Keratinocyte (primary cell): ENCODE measurements at regions not wholly inside any gene's neighbourhood (a gene's known extent, or its start where the extent isn't known, plus 50 kb on each side); places are given as distances from the start of the nearest gene placed in this dataset.

Experiments used
- DNase-seq: peaks from one replicate; pipeline ENCODE4 v3.0.0-alpha.2; 2011; ENCODE audit warnings: low read depth, missing footprints, low spot score
- FAIRE-seq: peaks from 2 replicates; lab custom pipeline; 2011; peaks lifted over from hg19 to GRCh38; lab: Jason Lieb, UNC
- H2AFZ ChIP-seq: 2 replicates; pipeline ENCODE4 v1.6.0; 2012; ENCODE audit warnings: low read length, control low read depth, inconsistent platforms; ENCODE audit not compliant: control insufficient read depth
- H3K27ac ChIP-seq: 2 replicates; pipeline ENCODE4 v1.5.1; 2011; ENCODE audit warnings: low read length; ENCODE audit not compliant: control insufficient read depth, insufficient read depth
- H3K27me3 ChIP-seq: 3 replicates; pipeline ENCODE4 v1.6.0; 2011; ENCODE audit warnings: low read length; ENCODE audit not compliant: control insufficient read depth, insufficient read depth; ENCODE audit errors: extremely low read depth
- H3K36me3 ChIP-seq, 2 experiments: 2 replicates in 1 of 2; 3 replicates in 1 of 2; pipeline ENCODE4 v1.5.1; 2011; ENCODE audit warnings: low read length in 2 of 2, mild to moderate bottlenecking in 1 of 2; ENCODE audit not compliant: control insufficient read depth in 2 of 2, insufficient read depth in 2 of 2; ENCODE audit errors: extremely low read depth in 1 of 2
- H3K4me1 ChIP-seq: 3 replicates; pipeline ENCODE4 v1.5.1; 2011; ENCODE audit warnings: low read length; ENCODE audit not compliant: control insufficient read depth, insufficient read depth; ENCODE audit errors: extremely low read depth
- H3K4me2 ChIP-seq: 3 replicates; pipeline ENCODE4 v1.6.0; 2011; ENCODE audit warnings: low read depth, low read length; ENCODE audit not compliant: control insufficient read depth, insufficient read depth; ENCODE audit errors: extremely low read depth
- H3K4me3 ChIP-seq, 3 experiments: fragments of 200-600 bp in 1 of 3; sonication (generic) in 1 of 3; 2 replicates in 2 of 3; 3 replicates in 1 of 3; pipeline ENCODE4 v1.5.1; 2011 to 2016; ENCODE audit warnings: low read length in 3 of 3, mild to moderate bottlenecking in 3 of 3, control low read depth in 2 of 3, inconsistent platforms in 1 of 3, low read depth in 1 of 3, mixed read lengths in 1 of 3, mixed run types in 1 of 3, moderate library complexity in 1 of 3; ENCODE audit not compliant: control insufficient read depth in 2 of 3, insufficient read depth in 2 of 3; ENCODE audit errors: extremely low read depth in 1 of 3
- H3K79me2 ChIP-seq: 2 replicates; pipeline ENCODE4 v1.6.0; 2012; ENCODE audit warnings: low read length; ENCODE audit not compliant: control insufficient read depth, insufficient read depth
- H3K9ac ChIP-seq: 3 replicates; pipeline ENCODE4 v1.6.0; 2011; ENCODE audit warnings: low read length; ENCODE audit not compliant: control insufficient read depth, insufficient read depth; ENCODE audit errors: extremely low read depth
- H3K9me1 ChIP-seq: 3 replicates; pipeline ENCODE4 v1.6.0; 2011; ENCODE audit warnings: low read length; ENCODE audit not compliant: control insufficient read depth, insufficient read depth; ENCODE audit errors: extremely low read depth
- H3K9me3 ChIP-seq: 2 replicates; pipeline ENCODE4 v1.5.1; 2012; ENCODE audit warnings: low read depth, low read length; ENCODE audit not compliant: control insufficient read depth
- H4K20me1 ChIP-seq: 3 replicates; pipeline ENCODE4 v1.6.0; 2011; ENCODE audit warnings: low read length; ENCODE audit not compliant: control insufficient read depth, insufficient read depth; ENCODE audit errors: extremely low read depth
- CTCF ChIP-seq, 3 experiments: IDR thresholded peaks in 1 of 3; conservative IDR thresholded peaks in 1 of 3; optimal IDR thresholded peaks in 1 of 3; 2 replicates in 2 of 3; 3 replicates in 1 of 3; pipeline versions ENCODE3 to v1.5.1; 2011; ENCODE audit warnings: low read length in 3 of 3, mild to moderate bottlenecking in 3 of 3, moderate library complexity in 2 of 3, control low read depth in 1 of 3, inconsistent platforms in 1 of 3; ENCODE audit not compliant: insufficient read depth in 2 of 3; ENCODE audit errors: extremely low read depth in 1 of 3
- EZH2 ChIP-seq: IDR thresholded peaks from one replicate; pipeline ENCODE4 v1.6.1; 2012; ENCODE audit warnings: inconsistent platforms, mild to moderate bottlenecking, low read length, moderate library complexity
- dilution Hi-C: fragments of 300-500 bp; cut with MboI; formaldehyde crosslinking; loops from one replicate; pipeline ENCODE4 v1.7.0; 2020; ENCODE audit warnings: low sequenced_read_pairs; ENCODE audit not compliant: extremely low pct_ligation_motif_present

DNA sequence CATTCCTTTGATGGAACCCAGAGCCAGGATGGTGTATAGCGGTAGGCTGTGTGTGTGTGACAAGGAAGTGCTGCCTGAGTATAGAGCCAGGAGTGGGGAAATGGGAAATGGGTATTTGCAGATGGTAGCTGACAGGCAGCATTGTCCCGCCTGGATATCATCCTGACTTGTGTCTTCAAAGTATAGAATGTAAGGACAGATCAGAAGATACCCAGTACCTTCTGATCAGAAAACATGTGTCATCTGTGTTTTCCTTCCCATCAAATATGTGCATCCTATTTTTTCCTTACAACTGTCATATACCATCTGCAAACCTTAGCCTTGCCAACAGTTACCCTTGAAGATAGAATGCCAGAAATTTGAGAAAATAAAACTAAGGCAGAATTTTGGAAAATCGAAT is 146.2 kb upstream of the CBLB start:
- no peaks in the 10 kb centered on the region for H3K36me3 ChIP-seq
- peaks cover 13% of the 10 kb centered on the region for H3K4me1 ChIP-seq
- no peaks in the 10 kb centered on the region for H3K9me3 ChIP-seq
- no peak overlapping the region for H3K27ac ChIP-seq
- no peak overlapping the region for H3K4me3 ChIP-seq
- H3K9me1 ChIP-seq: no peaks in the 10 kb centered on the region
- H3K4me2 ChIP-seq: no peak overlapping the region
- no peaks in the 10 kb centered on the region for H3K79me2 ChIP-seq
- DNase-seq (no peak), FAIRE-seq (no peak)
- H4K20me1 ChIP-seq: no peaks in the 10 kb centered on the region
- no peak overlapping the region for H2AFZ ChIP-seq
- dilution Hi-C loops: no loop called here
- TF ChIP-seq CTCF (optimal IDR thresholded peaks at IDR 0.05 in 1 of 3, IDR thresholded peaks at IDR 0.05 in 1 of 3, conservative IDR thresholded peaks at IDR 0.05 in 1 of 3; ENCODE audit: extremely low read depth in 1 of 3, insufficient read depth in 2 of 3, low read length in 3 of 3) (no peak), EZH2 (no peak)
- H3K27me3 ChIP-seq: no peaks in the 10 kb centered on the region
- H3K9ac ChIP-seq: no peak overlapping the region

GRCh38 chr3:106018102-106018501 is 149.3 kb upstream of the CBLB start:
- no peaks in the 10 kb centered on the region for H3K79me2 ChIP-seq
- peaks cover 13% of the 10 kb centered on the region for H3K4me1 ChIP-seq
- no peak overlapping the region for H3K4me2 ChIP-seq
- H3K36me3 ChIP-seq: no peaks in the 10 kb centered on the region
- H3K27me3 ChIP-seq: no peaks in the 10 kb centered on the region
- no peaks in the 10 kb centered on the region for H4K20me1 ChIP-seq
- H3K27ac ChIP-seq: no peak overlapping the region
- FAIRE-seq: no peak
- no peak overlapping the region for H3K9ac ChIP-seq
- no peaks in the 10 kb centered on the region for H3K9me1 ChIP-seq
- TF ChIP-seq EZH2 (no peak), CTCF (optimal IDR thresholded peaks at IDR 0.05 in 1 of 3, IDR thresholded peaks at IDR 0.05 in 1 of 3, conservative IDR thresholded peaks at IDR 0.05 in 1 of 3; ENCODE audit: extremely low read depth in 1 of 3, insufficient read depth in 2 of 3, low read length in 3 of 3) (no peak)
- dilution Hi-C loops: no loop called here
- no peak overlapping the region for H3K4me3 ChIP-seq
- no peaks in the 10 kb centered on the region for H3K9me3 ChIP-seq
- no peak overlapping the region for H2AFZ ChIP-seq
- DNase-seq: no peak
